HEK293T (cell line): ENCODE measurements at regions not wholly inside any gene's neighbourhood (a gene's known extent, or its start where the extent isn't known, plus 50 kb on each side); places are given as distances from the start of the nearest gene placed in this dataset.
A peak's percentile ranks its signal among the peaks of the same experiment; 100 is the strongest.

ENCODE experiments used
- ARNT ChIP-seq: fragments of 450-650 bp; IDR thresholded peaks from 2 replicates; pipeline ENCODE4 v1.6.1; 2017; ENCODE audit warnings: mild to moderate bottlenecking
- FOXA1 ChIP-seq: fragments of 450-650 bp; IDR thresholded peaks from 2 replicates; pipeline ENCODE4 v1.6.1; 2016; ENCODE audit warnings: mild to moderate bottlenecking
- FOXM1 ChIP-seq: fragments of 450-650 bp; IDR thresholded peaks from 2 replicates; pipeline ENCODE4 v1.6.1; 2017; ENCODE audit warnings: mild to moderate bottlenecking, borderline replicate concordance
- PKNOX1 ChIP-seq: fragments of 450-650 bp; IDR thresholded peaks from 2 replicates; pipeline ENCODE4 v1.6.1; 2016
- SP1 ChIP-seq: fragments of 450-650 bp; IDR thresholded peaks from 2 replicates; pipeline ENCODE4 v1.6.1; 2017
- SUZ12 ChIP-seq: fragments of 450-650 bp; IDR thresholded peaks from 2 replicates; pipeline ENCODE4 v1.6.1; 2016; ENCODE audit warnings: mild to moderate bottlenecking
- TARDBP ChIP-seq: fragments of 450-650 bp; IDR thresholded peaks from 2 replicates; pipeline ENCODE4 v1.6.1; 2016
- ZNF384 ChIP-seq: fragments of 450-650 bp; IDR thresholded peaks from 2 replicates; pipeline ENCODE4 v1.6.1; 2016

GRCh38 chr13:50075619-50076097 is 60.4 kb downstream of the KCNRG start:
- TF ChIP-seq SP1 = no peak
- TF ChIP-seq ARNT = no peak
- no peak for TF ChIP-seq FOXM1
- TF ChIP-seq FOXA1 = no peak
- TF ChIP-seq ZNF384 = no peak
- peak; percentile 82 for TF ChIP-seq PKNOX1
- TF ChIP-seq TARDBP = no peak
- no peak for TF ChIP-seq SUZ12
